Activated CD4-positive, alpha-beta T cell treated with anti-CD3 and anti-CD28 coated beads, Interleukin-2, amount 10 ng/mL, durations not matched to agents 24 days and 14 days (primary cell): ENCODE measurements at regions not wholly inside any gene's neighbourhood (a gene's known extent, or its start where the extent isn't known, plus 50 kb on each side); places are given as distances from the start of the nearest gene placed in this dataset.
"Not testable (repeated sequence)": the region's sequence is repeated elsewhere in the genome, so short reads cannot be mapped to it uniquely, and the experiment has no call there.

Experiments
- DNase-seq: peaks from one replicate; pipeline ENCODE4 v3.0.0; 2022
- H3K27ac Mint-ChIP-seq: one replicate; pipeline ENCODE4 v1.8.0; 2022; ENCODE audit warnings: mild to moderate bottlenecking, mixed read lengths
- H3K27me3 Mint-ChIP-seq: one replicate; pipeline ENCODE4 v1.8.0; 2022; ENCODE audit warnings: mixed read lengths
- H3K36me3 Mint-ChIP-seq: one replicate; pipeline ENCODE4 v1.8.0; 2022; ENCODE audit warnings: low read depth, mild to moderate bottlenecking, mixed read lengths
- H3K4me1 Mint-ChIP-seq: one replicate; pipeline ENCODE4 v1.8.0; 2021; ENCODE audit warnings: mixed read lengths
- H3K4me3 Mint-ChIP-seq: one replicate; pipeline ENCODE4 v1.8.0; 2022; ENCODE audit warnings: mild to moderate bottlenecking, moderate library complexity, mixed read lengths
- H3K9me3 Mint-ChIP-seq: one replicate; pipeline ENCODE4 v1.8.0; 2021; ENCODE audit warnings: mixed read lengths
- intact Hi-C: fragments of 100-400 bp; cut with micrococcal nuclease; formaldehyde crosslinking; loops from one replicate; pipeline ENCODE4 v1.15.1; 2023

DNA sequence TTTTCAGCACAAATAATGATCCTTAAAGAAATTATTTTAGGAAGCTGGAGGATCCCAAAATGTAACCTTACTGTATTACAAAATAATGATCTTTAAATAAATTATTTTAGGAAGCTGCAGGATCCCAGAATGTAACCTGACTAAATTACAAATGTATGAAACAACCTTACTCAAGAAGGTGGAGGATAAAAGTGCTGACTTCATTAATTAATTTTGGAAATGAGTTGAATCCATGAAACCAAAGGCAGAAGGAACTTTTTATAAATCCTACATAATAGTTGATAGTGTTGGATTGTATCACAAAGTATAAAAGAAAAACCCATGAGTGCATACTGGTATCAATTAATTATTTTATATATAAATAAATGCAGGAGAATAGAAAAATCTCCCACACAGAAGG lies 859.9 kb downstream of the KCNJ2 start:
- intact Hi-C loops: no loop called here
- Mint-ChIP-seq H3K27me3 (no peaks in the 10 kb centered on the region), H3K4me1 (no peaks in the 10 kb centered on the region), H3K4me3 (no peak overlapping the region), H3K27ac (no peak overlapping the region), H3K36me3 (no peaks in the 10 kb centered on the region), H3K9me3 (peaks cover 6% of the 10 kb centered on the region)
- DNase-seq: no peak

- H3K27me3 Mint-ChIP-seq, H3K9me3 Mint-ChIP-seq, H3K4me3 Mint-ChIP-seq, H3K36me3 Mint-ChIP-seq, H3K4me1 Mint-ChIP-seq, DNase-seq, H3K27ac Mint-ChIP-seq, intact Hi-C loops: not testable (repeated sequence)
These were observed 862.0 kb downstream of the KCNJ2 start for GRCh38 chr17:71031286-71031685.

DNA sequence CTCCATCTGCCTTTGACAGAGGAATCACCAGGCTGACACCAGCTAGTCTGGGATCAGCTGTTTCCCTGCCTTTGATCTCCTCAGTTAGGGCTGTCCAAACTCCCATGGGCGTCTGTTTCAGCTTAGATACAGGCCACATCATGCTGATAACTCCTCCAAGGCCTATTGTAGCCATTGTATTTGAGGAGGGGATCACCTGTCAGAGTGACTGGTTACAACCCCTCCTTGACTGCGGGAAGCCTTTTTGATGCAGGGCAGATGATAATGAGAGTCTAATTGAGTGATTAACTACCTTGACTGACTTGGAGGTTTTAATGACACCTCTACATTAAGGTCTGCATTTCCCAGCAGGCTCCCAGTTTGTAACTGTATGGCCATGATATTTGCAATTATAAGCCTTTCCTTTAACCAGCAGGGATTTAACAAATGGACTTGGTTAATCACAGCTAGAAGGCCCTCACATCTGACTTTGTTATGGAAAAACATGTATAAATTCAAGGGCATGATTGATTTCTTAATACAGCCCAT lies 863.5 kb downstream of the KCNJ2 start:
- no peaks in the 10 kb centered on the region for H3K36me3 Mint-ChIP-seq
- H3K27me3 Mint-ChIP-seq: no peaks in the 10 kb centered on the region
- H3K4me3 Mint-ChIP-seq: no peak overlapping the region
- H3K4me1 Mint-ChIP-seq: no peaks in the 10 kb centered on the region
- no peak overlapping the region for H3K27ac Mint-ChIP-seq
- peaks cover 6% of the 10 kb centered on the region for H3K9me3 Mint-ChIP-seq
- intact Hi-C loops: no loop called here
- DNase-seq: no peak

- no peak for DNase-seq
- H3K36me3 Mint-ChIP-seq: no peaks in the 10 kb centered on the region
- no peaks in the 10 kb centered on the region for H3K4me1 Mint-ChIP-seq
- no peak overlapping the region for H3K4me3 Mint-ChIP-seq
- peaks cover 6% of the 10 kb centered on the region for H3K9me3 Mint-ChIP-seq
- intact Hi-C loops: no loop called here
- H3K27me3 Mint-ChIP-seq: no peaks in the 10 kb centered on the region
- H3K27ac Mint-ChIP-seq: no peak overlapping the region
These were observed 864.0 kb downstream of the KCNJ2 start for GRCh38 chr17:71033336-71033735.

DNA sequence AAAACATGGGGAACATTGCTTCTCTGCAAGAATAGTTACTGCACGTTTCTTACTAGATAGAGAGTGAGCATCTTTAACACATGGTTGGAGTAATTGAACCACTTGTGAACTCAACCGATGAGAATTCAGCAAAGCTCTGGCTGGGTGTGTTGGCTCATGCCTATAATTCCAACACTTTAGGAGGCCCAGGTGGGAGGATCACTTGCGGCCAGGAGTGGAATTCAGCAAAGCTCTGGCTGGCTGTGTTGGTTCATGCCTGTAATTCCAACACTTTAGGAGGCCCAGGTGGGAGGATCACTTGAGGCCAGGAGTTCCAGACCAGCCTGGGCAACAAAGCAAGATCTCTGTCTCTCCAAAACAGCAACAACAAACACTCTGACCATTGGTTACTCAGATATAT lies 865.9 kb downstream of the KCNJ2 start:
- no peaks in the 10 kb centered on the region for H3K27me3 Mint-ChIP-seq
- peaks cover 10% of the 10 kb centered on the region for H3K9me3 Mint-ChIP-seq
- H3K4me3 Mint-ChIP-seq: no peak overlapping the region
- intact Hi-C loops: no loop called here
- no peaks in the 10 kb centered on the region for H3K4me1 Mint-ChIP-seq
- H3K27ac Mint-ChIP-seq: no peak overlapping the region
- no peak for DNase-seq
- H3K36me3 Mint-ChIP-seq: no peaks in the 10 kb centered on the region

DNA sequence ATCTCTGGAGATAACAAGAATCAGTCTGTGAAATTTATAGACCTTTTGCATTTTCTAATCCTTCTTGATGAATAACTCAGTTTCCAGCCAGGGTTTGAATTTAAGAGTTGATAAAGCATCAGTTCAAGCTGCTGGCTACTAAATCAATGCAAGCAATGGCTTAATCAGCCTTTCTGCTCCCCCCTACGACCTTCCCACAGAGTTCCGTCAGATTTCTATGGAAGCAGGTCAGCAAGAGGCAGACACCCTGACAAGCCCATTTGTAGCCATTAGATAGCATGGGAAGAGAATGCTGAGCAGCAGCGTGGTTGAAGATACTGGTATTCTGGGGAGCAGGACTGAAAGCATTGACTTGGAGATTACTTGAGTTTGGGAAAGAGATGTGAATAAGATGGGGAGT lies 868.1 kb downstream of the KCNJ2 start:
- Mint-ChIP-seq H3K9me3 (peaks cover 4% of the 10 kb centered on the region), H3K4me1 (no peaks in the 10 kb centered on the region), H3K36me3 (no peaks in the 10 kb centered on the region), H3K27me3 (no peaks in the 10 kb centered on the region), H3K27ac (no peak overlapping the region), H3K4me3 (no peak overlapping the region)
- DNase-seq: no peak
- intact Hi-C loops: no loop called here

DNA sequence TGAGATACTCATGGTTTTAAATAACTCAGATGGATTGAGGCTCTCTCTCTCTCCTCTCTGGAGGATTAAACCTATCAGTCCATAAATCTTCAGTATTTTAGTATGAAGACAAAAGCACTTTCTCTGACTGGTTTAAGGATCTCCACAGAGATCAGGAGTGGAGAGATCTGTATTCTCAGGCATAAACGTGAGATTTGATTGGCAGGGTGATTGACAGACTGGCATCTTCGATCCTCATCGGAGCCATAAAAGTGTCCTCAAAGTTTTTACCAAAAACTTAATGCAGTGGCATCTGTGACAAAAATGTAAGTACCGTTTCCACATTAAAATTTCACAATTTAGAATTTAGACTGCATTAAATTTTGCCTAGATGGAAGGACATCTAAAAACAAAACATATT lies 870.1 kb downstream of the KCNJ2 start:
- Mint-ChIP-seq H3K27ac (no peak overlapping the region), H3K9me3 (peaks cover 4% of the 10 kb centered on the region), H3K27me3 (no peaks in the 10 kb centered on the region), H3K36me3 (no peaks in the 10 kb centered on the region), H3K4me1 (no peaks in the 10 kb centered on the region), H3K4me3 (no peak overlapping the region)
- intact Hi-C loops: no loop called here
- no peak for DNase-seq

GRCh38 chr17:71052971-71053370 lies 883.6 kb downstream of the KCNJ2 start:
- H3K36me3 Mint-ChIP-seq: no peaks in the 10 kb centered on the region
- no peak overlapping the region for H3K27ac Mint-ChIP-seq
- no peaks in the 10 kb centered on the region for H3K27me3 Mint-ChIP-seq
- intact Hi-C loops: no loop called here
- no peak overlapping the region for H3K4me3 Mint-ChIP-seq
- DNase-seq: no peak
- no peaks in the 10 kb centered on the region for H3K9me3 Mint-ChIP-seq
- no peaks in the 10 kb centered on the region for H3K4me1 Mint-ChIP-seq

DNA sequence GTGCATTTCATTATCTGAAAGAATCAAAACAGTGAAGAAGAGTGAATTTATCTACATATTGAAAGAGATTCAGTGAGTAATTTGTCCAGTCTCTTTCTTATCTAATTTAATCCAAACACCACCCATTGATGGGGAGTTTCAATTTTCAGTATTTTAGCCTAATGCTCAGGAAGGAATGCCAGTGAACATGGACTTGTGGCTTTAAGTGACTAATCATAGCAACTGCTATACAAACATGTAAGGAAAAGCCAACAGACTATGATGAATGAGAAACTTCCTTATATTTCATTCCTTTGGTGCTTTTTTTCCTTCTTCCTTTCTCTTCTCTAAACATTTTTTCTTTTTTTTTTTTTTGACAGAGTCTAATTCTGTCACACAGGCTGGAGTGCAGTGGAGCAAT lies 885.8 kb downstream of the KCNJ2 start:
- Mint-ChIP-seq H3K4me3 (no peak overlapping the region), H3K9me3 (peaks cover 3% of the 10 kb centered on the region), H3K27ac (no peak overlapping the region), H3K36me3 (no peaks in the 10 kb centered on the region), H3K27me3 (no peaks in the 10 kb centered on the region), H3K4me1 (no peaks in the 10 kb centered on the region)
- intact Hi-C loops: no loop called here
- DNase-seq: no peak

DNA sequence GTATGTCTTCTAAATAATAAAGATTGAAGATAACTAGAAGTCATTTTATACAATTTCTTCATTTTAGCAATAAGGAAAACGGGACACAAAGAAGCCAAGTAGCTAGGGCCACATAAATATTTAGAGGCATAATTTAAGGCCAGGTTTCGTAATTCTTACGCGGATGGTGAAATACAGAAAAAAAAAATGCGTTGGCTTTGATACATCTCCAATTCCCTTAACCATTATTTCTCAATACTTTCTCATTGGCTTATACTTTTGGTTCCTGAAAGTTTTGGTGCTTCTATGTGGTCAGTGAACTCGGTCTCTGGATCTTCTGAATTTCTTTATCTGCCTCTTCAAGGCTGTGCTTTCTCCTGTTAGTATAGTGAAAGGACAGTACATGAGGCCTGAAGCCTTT lies 888.1 kb downstream of the KCNJ2 start:
- Mint-ChIP-seq H3K9me3 (peaks cover 7% of the 10 kb centered on the region), H3K4me3 (no peak overlapping the region), H3K27me3 (no peaks in the 10 kb centered on the region)

GRCh38 chr17:71057938-71058337 lies 888.6 kb downstream of the KCNJ2 start:
- Mint-ChIP-seq H3K4me3 (no peak overlapping the region), H3K4me1 (no peaks in the 10 kb centered on the region), H3K27ac (no peak overlapping the region), H3K36me3 (no peaks in the 10 kb centered on the region), H3K9me3 (peaks cover 10% of the 10 kb centered on the region), H3K27me3 (no peaks in the 10 kb centered on the region)
- no peak for DNase-seq
- intact Hi-C loops: no loop called here

More for the DNA sequence above, 888.1 kb downstream of the KCNJ2 start:
- intact Hi-C loops: no loop called here
- Mint-ChIP-seq H3K36me3 (no peaks in the 10 kb centered on the region), H3K27ac (no peak overlapping the region), H3K4me1 (no peaks in the 10 kb centered on the region)
- DNase-seq: no peak

DNA sequence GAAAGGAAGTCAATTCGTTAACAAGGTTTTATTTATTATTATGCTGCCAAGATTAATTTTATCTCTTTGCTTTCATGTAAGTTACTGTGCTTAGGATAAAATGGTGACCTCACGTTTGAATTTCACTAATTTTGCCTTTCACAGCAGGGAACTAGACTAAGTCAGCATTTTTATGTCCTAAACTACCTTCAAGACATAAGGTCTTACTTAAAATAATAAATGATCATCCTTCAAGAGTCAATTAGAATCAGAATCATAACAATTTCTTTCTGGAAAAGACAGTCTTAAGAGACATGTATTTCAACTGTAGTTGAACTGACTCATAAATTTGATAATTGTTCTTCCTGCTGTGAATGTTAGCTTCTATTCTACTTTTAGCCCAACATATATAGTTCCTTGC lies 893.8 kb downstream of the KCNJ2 start:
- H3K27ac Mint-ChIP-seq: no peak overlapping the region
- no peaks in the 10 kb centered on the region for H3K4me1 Mint-ChIP-seq
- H3K27me3 Mint-ChIP-seq: no peaks in the 10 kb centered on the region
- H3K9me3 Mint-ChIP-seq: peaks cover 11% of the 10 kb centered on the region
- intact Hi-C loops: no loop called here
- no peaks in the 10 kb centered on the region for H3K36me3 Mint-ChIP-seq
- DNase-seq: no peak
- no peak overlapping the region for H3K4me3 Mint-ChIP-seq

GRCh38 chr17:71063559-71063958 lies 894.2 kb downstream of the KCNJ2 start:
- H3K4me3 Mint-ChIP-seq: no peak overlapping the region
- intact Hi-C loops: no loop called here

DNA sequence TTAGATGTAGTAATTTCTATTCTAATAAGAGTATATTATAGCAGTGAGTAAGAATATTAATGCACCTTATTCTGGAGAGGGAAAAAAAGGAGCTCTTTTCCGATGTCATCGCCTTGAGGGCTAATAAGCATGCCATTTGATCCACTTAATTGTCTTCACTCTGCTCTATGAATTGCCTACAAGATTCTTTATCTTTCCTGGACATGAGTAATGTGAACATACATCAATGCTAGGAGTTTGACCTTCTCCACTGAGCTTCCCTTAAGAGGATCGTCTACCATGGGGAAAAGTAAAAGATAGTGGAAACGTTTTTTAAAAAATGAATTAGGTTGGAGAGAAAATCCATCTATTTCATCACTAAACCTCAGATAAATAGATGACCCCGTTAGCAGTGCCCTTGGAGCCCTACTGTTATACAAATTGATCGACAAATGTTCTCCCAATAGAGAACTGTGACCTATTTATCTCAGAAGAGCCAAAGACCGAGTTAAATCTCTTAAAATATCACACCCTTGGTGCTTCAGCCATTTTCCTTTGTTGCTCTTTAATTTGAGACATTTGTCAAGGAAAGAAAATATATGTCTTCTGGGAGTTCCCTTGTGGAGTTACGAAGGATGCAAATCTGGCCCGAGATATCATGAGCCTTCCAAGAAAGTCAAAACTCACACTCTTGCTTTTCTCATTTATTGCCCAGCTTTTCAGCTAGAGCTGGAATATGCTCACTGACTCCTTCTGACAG lies 898.5 kb downstream of the KCNJ2 start:
- no peaks in the 10 kb centered on the region for H3K27me3 Mint-ChIP-seq
- intact Hi-C loops: no loop called here

More at GRCh38 chr17:71063559-71063958, 894.2 kb downstream of the KCNJ2 start:
- Mint-ChIP-seq H3K36me3 (no peaks in the 10 kb centered on the region), H3K27me3 (no peaks in the 10 kb centered on the region), H3K9me3 (peaks cover 11% of the 10 kb centered on the region), H3K4me1 (no peaks in the 10 kb centered on the region), H3K27ac (no peak overlapping the region)
- no peak for DNase-seq

DNA sequence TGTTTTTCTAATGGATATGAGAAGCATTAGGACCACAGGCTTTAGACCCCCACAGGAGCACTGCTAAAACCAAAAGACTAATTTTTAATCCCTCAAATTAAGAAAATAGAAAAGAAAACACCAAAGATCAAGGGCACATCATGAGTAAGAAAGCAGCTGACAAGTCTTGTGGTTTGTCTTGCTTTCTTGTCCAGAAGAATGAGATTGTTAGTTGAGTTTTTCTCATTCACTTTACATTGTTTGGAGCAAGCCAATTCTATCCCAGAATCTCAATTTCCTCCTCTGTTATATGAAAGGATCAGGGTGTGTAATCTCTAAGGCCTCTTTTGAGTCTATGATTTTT lies 899.0 kb downstream of the KCNJ2 start:
- Mint-ChIP-seq H3K4me1 (no peaks in the 10 kb centered on the region), H3K27ac (no peak overlapping the region), H3K36me3 (no peaks in the 10 kb centered on the region), H3K9me3 (peaks cover 3% of the 10 kb centered on the region), H3K4me3 (no peak overlapping the region), H3K27me3 (no peaks in the 10 kb centered on the region)
- intact Hi-C loops: no loop called here
- DNase-seq: no peak

More for the DNA sequence above, 898.5 kb downstream of the KCNJ2 start:
- Mint-ChIP-seq H3K4me1 (no peaks in the 10 kb centered on the region), H3K36me3 (no peaks in the 10 kb centered on the region), H3K4me3 (no peak overlapping the region), H3K9me3 (peaks cover 5% of the 10 kb centered on the region), H3K27ac (no peak overlapping the region)
- no peak for DNase-seq
